Body of pancreas (tissue), 4 donors: ENCODE measurements at regions not wholly inside any gene's neighbourhood (a gene's known extent, or its start where the extent isn't known, plus 50 kb on each side); places are given as distances from the start of the nearest gene placed in this dataset.

ENCODE experiments used
- ATAC-seq: fragments of 150-250 bp; one replicate; pipeline ENCODE4 v1.9.1; 2016
- DNase-seq, 4 donors: peaks; one replicate each; pipeline ENCODE4 v3.0.0-alpha.2; 2019
- H3K27ac ChIP-seq, 4 donors: fragments of 200-600 bp; sonication (generic); 1 replicate in 3 of 4; 2 replicates in 1 of 4; pipeline versions ENCODE4 v1.5.1 to v1.6.1; 2016 to 2019; ENCODE audit warnings: mild to moderate bottlenecking in 1 of 4, mixed read lengths in 1 of 4, moderate library complexity in 1 of 4
- H3K27me3 ChIP-seq, 2 donors: fragments of 200-600 bp; sonication (generic); one replicate each; pipeline ENCODE4 v1.6.0; 2016; ENCODE audit warnings: mild to moderate bottlenecking in 1 of 2
- H3K36me3 ChIP-seq, 2 donors: fragments of 200-600 bp; sonication (generic); replicated peaks in 1 of 2; 2 replicates each; pipeline ENCODE4 v1.5.1; 2016; ENCODE audit warnings: low read depth in 2 of 2; ENCODE audit not compliant: insufficient read depth in 1 of 2
- H3K4me1 ChIP-seq: fragments of 200-600 bp; sonication (generic); one replicate; pipeline ENCODE4 v1.6.0; 2016
- H3K4me3 ChIP-seq, 2 donors: fragments of 200-600 bp; sonication (generic); 1 replicate in 1 of 2; 2 replicates in 1 of 2; pipeline ENCODE4 v1.5.1; 2016 to 2019
- H3K9me3 ChIP-seq, 3 donors: fragments of 200-600 bp; sonication (generic); 1 replicate in 2 of 3; 2 replicates in 1 of 3; pipeline ENCODE4 v1.5.1; 2016
- CTCF ChIP-seq, 7 experiments: fragments of 450-650 bp in 4 of 7; fragments of 200-600 bp in 3 of 7; sonication (generic) in 3 of 7; IDR thresholded peaks; one replicate each; pipeline ENCODE4 v1.5.1; 2016 to 2019; ENCODE audit warnings: antibody characterized with exemption in 7 of 7
- POLR2A ChIP-seq, 3 donors: fragments of 450-650 bp; IDR thresholded peaks; one replicate each; pipeline ENCODE4 v1.6.1; 2016; ENCODE audit warnings: antibody characterized with exemption in 3 of 3, mild to moderate bottlenecking in 2 of 3
- WGBS, 2 donors: methylation state at CpG; one replicate each; pipeline ENCODE4 v1.1.5; 2017; 5-methylcytosine and 5-hydroxymethylcytosine counted together
- intact Hi-C: fragments of 100-400 bp; cut with DNase I; formaldehyde crosslinking; loops from one replicate; pipeline ENCODE4 v1.15.1; 2023

GRCh38 chr15:29379647-29380046 lies 110.0 kb upstream of the NSMCE3 start:
- intact Hi-C loops = no loop called here
- 86% methylated on average over 9 of the region's 9 CpGs for WGBS, 2 donors
- Histone ChIP-seq H3K9me3 (no peaks in the 10 kb centered on the region), H3K27ac (no peak overlapping the region), H3K27me3 (no peaks in the 10 kb centered on the region), H3K36me3 (no peaks in the 10 kb centered on the region), H3K4me3 (no peak overlapping the region), H3K4me1 (no peaks in the 10 kb centered on the region)
- ATAC-seq (no peak), DNase-seq (no peak)
- TF ChIP-seq CTCF (IDR thresholded peaks at IDR 0.05) (no peak), POLR2A (IDR thresholded peaks at IDR 0.05) (no peak)

DNA sequence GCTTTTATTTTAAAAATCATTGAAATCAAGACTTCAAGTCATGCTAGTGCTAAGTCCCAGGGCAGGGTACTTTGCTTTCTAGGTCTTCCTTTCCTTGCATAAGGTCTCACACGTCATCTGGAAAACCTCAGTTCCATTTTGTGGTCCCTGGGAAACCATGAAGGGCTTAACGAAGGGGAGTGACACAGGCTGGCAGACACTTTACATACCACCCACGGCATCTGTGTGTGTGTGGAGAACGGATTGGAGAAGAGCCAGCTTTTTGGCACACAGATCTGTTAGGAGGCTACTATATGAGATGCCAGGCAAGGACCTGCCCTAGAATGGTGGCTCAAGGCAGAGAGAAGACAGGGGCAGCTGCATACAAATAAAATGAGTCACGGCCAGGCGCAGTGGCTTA lies 107.5 kb upstream of the NSMCE3 start:
- intact Hi-C loops = no loop called here

DNA sequence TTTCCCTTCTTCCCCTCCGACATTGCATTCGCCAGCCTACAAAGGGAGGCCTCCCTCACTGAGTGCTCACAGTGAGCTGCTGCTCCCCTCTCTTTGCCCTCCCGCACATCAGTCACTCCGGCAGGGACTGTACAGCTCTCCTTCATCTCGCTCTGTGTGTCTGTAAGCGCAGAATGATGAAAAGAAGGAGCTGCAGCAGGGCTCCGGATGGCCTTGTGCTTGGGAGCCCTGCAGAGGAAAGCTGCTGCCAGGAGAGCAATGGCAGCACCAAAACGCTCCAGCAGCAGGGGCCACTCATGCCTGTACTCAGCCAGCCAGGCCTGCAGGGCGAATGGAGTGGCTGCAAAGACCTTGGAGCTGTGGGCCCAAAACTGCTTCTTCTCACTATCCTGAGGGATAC lies 107.0 kb upstream of the NSMCE3 start:
- ATAC-seq (no peak), DNase-seq (no peak)
- Histone ChIP-seq H3K27me3 (no peaks in the 10 kb centered on the region), H3K9me3 (no peaks in the 10 kb centered on the region), H3K4me1 (no peaks in the 10 kb centered on the region), H3K4me3 (no peak overlapping the region), H3K36me3 (no peaks in the 10 kb centered on the region), H3K27ac (no peak overlapping the region)
- TF ChIP-seq POLR2A (IDR thresholded peaks at IDR 0.05) (no peak), CTCF (IDR thresholded peaks at IDR 0.05) (no peak)
- WGBS, 2 donors = 80 to 83% methylated on average over 7 to 9 of the region's 9 CpGs
- intact Hi-C loops = no loop called here

More for the DNA sequence above, 107.5 kb upstream of the NSMCE3 start:
- DNase-seq = no peak
- no peak overlapping the region for H3K4me3 ChIP-seq
- no peak for ATAC-seq
- H3K27me3 ChIP-seq = no peaks in the 10 kb centered on the region
- H3K9me3 ChIP-seq = no peaks in the 10 kb centered on the region
- WGBS, 2 donors = 82% methylated on average over 6 of the region's 6 CpGs
- H3K36me3 ChIP-seq = no peaks in the 10 kb centered on the region
- H3K27ac ChIP-seq = no peak overlapping the region
- no peaks in the 10 kb centered on the region for H3K4me1 ChIP-seq
- TF ChIP-seq CTCF (IDR thresholded peaks at IDR 0.05) = no peak
- no peak for TF ChIP-seq POLR2A (IDR thresholded peaks at IDR 0.05)

- intact Hi-C loops = no loop called here
- H3K4me3 ChIP-seq = no peak overlapping the region
- no peak for ATAC-seq
- no peak overlapping the region for H3K27ac ChIP-seq
- no peaks in the 10 kb centered on the region for H3K4me1 ChIP-seq
- TF ChIP-seq POLR2A (IDR thresholded peaks at IDR 0.05) (no peak), CTCF (IDR thresholded peaks at IDR 0.05) (no peak)
- H3K36me3 ChIP-seq = no peaks in the 10 kb centered on the region
- WGBS, 2 donors = 89 to 92% methylated on average over 3 of the region's 3 CpGs
- no peaks in the 10 kb centered on the region for H3K9me3 ChIP-seq
- H3K27me3 ChIP-seq = no peaks in the 10 kb centered on the region
- DNase-seq = no peak
Observed at GRCh38 chr15:29369261-29369660, 99.6 kb upstream of the NSMCE3 start.

- WGBS, 2 donors = 66 to 79% methylated on average over 7 to 8 of the region's 8 CpGs
- DNase-seq (no peak), ATAC-seq (no peak)
- H3K36me3 ChIP-seq = no peaks in the 10 kb centered on the region
- no peak overlapping the region for H3K27ac ChIP-seq
- H3K4me1 ChIP-seq = no peaks in the 10 kb centered on the region
- H3K9me3 ChIP-seq = no peaks in the 10 kb centered on the region
- no peak overlapping the region for H3K4me3 ChIP-seq
- no peak for TF ChIP-seq CTCF (IDR thresholded peaks at IDR 0.05)
- no peak for TF ChIP-seq POLR2A (IDR thresholded peaks at IDR 0.05)
- intact Hi-C loops = no loop called here
- no peaks in the 10 kb centered on the region for H3K27me3 ChIP-seq
Observed at GRCh38 chr15:29364426-29365078, 94.9 kb upstream of the NSMCE3 start.
